ENCODE measurements at regions not wholly inside any gene's neighbourhood (a gene's known extent, or its start where the extent isn't known, plus 50 kb on each side); places are given as distances from the start of the nearest gene placed in this dataset.

DNA sequence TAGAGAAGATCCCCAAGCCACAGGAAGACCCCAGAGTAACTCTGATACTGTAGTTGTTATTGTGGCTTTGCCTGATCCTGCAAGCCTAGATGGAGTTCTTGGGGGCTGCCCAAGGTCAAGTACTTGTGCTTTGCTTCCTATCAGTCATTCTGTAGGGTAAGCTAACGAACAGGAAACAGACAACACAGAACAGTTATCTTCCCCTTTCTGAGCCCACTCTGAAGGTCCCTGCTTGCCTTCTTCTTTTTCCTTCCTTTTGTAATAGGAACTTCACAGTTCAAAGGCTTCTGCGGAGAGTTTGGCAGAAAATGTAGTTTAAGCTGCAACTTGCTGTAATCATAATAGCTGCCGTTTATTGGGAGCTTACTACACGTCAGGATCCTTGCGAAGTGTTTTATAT lies 494.1 kb upstream of the ERCC4 start:
- TF ChIP-seq RCOR1 (IDR thresholded peaks at IDR 0.05; ENCODE audit: low read length) = no peak
- TF ChIP-seq POLR2AphosphoS5 (IDR thresholded peaks at IDR 0.05; ENCODE audit: low read depth, low read length) = no peak
- no peak for TF ChIP-seq RAD21 (IDR thresholded peaks at IDR 0.05; ENCODE audit: low read length)
- TF ChIP-seq MEF2A (IDR thresholded peaks at IDR 0.05; ENCODE audit: borderline replicate concordance, low read depth) = no peak
- TF ChIP-seq, protein P1, sequence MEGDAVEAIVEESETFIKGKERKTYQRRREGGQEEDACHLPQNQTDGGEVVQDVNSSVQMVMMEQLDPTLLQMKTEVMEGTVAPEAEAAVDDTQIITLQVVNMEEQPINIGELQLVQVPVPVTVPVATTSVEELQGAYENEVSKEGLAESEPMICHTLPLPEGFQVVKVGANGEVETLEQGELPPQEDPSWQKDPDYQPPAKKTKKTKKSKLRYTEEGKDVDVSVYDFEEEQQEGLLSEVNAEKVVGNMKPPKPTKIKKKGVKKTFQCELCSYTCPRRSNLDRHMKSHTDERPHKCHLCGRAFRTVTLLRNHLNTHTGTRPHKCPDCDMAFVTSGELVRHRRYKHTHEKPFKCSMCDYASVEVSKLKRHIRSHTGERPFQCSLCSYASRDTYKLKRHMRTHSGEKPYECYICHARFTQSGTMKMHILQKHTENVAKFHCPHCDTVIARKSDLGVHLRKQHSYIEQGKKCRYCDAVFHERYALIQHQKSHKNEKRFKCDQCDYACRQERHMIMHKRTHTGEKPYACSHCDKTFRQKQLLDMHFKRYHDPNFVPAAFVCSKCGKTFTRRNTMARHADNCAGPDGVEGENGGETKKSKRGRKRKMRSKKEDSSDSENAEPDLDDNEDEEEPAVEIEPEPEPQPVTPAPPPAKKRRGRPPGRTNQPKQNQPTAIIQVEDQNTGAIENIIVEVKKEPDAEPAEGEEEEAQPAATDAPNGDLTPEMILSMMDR (IDR thresholded peaks at IDR 0.05) = no peak
- no peak for TF ChIP-seq EP300 (IDR thresholded peaks at IDR 0.05; ENCODE audit: borderline replicate concordance in 1 of 2, low read depth in 1 of 2, low read length in 1 of 2)
- TF ChIP-seq RXRA (IDR thresholded peaks at IDR 0.05; ENCODE audit: borderline replicate concordance, low read depth) = no peak
- no peak for TF ChIP-seq MXI1 (IDR thresholded peaks at IDR 0.05; ENCODE audit: low read depth, low read length)
- TF ChIP-seq, protein P2, sequence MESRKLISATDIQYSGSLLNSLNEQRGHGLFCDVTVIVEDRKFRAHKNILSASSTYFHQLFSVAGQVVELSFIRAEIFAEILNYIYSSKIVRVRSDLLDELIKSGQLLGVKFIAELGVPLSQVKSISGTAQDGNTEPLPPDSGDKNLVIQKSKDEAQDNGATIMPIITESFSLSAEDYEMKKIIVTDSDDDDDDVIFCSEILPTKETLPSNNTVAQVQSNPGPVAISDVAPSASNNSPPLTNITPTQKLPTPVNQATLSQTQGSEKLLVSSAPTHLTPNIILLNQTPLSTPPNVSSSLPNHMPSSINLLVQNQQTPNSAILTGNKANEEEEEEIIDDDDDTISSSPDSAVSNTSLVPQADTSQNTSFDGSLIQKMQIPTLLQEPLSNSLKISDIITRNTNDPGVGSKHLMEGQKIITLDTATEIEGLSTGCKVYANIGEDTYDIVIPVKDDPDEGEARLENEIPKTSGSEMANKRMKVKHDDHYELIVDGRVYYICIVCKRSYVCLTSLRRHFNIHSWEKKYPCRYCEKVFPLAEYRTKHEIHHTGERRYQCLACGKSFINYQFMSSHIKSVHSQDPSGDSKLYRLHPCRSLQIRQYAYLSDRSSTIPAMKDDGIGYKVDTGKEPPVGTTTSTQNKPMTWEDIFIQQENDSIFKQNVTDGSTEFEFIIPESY (IDR thresholded peaks at IDR 0.05; ENCODE audit: borderline replicate concordance, low read depth) = no peak
- no peak for TF ChIP-seq JUND (IDR thresholded peaks at IDR 0.05)
- TF ChIP-seq, protein P3, sequence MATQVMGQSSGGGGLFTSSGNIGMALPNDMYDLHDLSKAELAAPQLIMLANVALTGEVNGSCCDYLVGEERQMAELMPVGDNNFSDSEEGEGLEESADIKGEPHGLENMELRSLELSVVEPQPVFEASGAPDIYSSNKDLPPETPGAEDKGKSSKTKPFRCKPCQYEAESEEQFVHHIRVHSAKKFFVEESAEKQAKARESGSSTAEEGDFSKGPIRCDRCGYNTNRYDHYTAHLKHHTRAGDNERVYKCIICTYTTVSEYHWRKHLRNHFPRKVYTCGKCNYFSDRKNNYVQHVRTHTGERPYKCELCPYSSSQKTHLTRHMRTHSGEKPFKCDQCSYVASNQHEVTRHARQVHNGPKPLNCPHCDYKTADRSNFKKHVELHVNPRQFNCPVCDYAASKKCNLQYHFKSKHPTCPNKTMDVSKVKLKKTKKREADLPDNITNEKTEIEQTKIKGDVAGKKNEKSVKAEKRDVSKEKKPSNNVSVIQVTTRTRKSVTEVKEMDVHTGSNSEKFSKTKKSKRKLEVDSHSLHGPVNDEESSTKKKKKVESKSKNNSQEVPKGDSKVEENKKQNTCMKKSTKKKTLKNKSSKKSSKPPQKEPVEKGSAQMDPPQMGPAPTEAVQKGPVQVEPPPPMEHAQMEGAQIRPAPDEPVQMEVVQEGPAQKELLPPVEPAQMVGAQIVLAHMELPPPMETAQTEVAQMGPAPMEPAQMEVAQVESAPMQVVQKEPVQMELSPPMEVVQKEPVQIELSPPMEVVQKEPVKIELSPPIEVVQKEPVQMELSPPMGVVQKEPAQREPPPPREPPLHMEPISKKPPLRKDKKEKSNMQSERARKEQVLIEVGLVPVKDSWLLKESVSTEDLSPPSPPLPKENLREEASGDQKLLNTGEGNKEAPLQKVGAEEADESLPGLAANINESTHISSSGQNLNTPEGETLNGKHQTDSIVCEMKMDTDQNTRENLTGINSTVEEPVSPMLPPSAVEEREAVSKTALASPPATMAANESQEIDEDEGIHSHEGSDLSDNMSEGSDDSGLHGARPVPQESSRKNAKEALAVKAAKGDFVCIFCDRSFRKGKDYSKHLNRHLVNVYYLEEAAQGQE (IDR thresholded peaks at IDR 0.05; ENCODE audit: low read depth, low read length) = no peak
- TF ChIP-seq, protein P4, sequence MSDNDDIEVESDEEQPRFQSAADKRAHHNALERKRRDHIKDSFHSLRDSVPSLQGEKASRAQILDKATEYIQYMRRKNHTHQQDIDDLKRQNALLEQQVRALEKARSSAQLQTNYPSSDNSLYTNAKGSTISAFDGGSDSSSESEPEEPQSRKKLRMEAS (IDR thresholded peaks at IDR 0.05; ENCODE audit: low read depth) = no peak
- TF ChIP-seq CHD2 (IDR thresholded peaks at IDR 0.05; ENCODE audit: low read length, partially characterized antibody) = no peak

Measured in SK-N-SH (cell line).